DOHH2 (cell line): ENCODE measurements at regions not wholly inside any gene's neighbourhood (a gene's known extent, or its start where the extent isn't known, plus 50 kb on each side); places are given as distances from the start of the nearest gene placed in this dataset.

Experiments used
- EZH2phosphoT487 ChIP-seq: fragments of 200-600 bp; sonication (generic); IDR thresholded peaks from 2 replicates; pipeline ENCODE4 v1.6.1; 2017; ENCODE audit warnings: borderline replicate concordance, mild to moderate bottlenecking, antibody characterized with exemption, low read length, moderate library complexity, mixed read lengths
- TF ChIP-seq, protein P1 (sequence below): fragments of 200-600 bp; sonication (generic); IDR thresholded peaks from one replicate; pipeline ENCODE4 v1.5.1; 2014; ENCODE audit warnings: antibody characterized with exemption, mild to moderate bottlenecking, low read depth, low read length; ENCODE audit not compliant: poor library complexity, severe bottlenecking

DNA sequence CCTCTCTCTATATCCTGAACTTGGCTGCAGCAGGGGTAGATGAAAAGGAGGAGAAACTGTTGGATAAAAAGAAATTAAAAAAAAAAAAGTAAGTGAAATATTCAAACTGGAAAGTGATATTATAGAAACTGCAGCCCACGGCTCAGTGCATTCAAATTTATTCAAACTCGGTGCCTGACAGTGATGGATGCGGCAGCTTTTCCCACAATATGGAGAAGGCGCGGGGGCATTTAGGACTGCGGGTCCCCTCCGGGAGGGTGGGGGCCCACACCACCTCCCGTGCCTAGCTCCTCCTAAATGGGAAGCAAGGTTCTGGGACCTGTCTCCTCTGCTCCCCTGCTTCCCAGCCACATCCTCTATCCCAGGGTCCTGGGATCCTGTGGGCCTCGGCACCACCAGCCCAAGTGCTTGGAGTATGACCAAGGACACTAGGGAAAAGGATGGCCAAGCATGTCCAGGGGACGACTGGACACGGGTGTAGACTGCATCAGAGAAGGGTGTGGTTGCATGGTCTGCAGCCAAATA is 82.4 kb downstream of the HIF1AN start:
- TF ChIP-seq, protein P1, sequence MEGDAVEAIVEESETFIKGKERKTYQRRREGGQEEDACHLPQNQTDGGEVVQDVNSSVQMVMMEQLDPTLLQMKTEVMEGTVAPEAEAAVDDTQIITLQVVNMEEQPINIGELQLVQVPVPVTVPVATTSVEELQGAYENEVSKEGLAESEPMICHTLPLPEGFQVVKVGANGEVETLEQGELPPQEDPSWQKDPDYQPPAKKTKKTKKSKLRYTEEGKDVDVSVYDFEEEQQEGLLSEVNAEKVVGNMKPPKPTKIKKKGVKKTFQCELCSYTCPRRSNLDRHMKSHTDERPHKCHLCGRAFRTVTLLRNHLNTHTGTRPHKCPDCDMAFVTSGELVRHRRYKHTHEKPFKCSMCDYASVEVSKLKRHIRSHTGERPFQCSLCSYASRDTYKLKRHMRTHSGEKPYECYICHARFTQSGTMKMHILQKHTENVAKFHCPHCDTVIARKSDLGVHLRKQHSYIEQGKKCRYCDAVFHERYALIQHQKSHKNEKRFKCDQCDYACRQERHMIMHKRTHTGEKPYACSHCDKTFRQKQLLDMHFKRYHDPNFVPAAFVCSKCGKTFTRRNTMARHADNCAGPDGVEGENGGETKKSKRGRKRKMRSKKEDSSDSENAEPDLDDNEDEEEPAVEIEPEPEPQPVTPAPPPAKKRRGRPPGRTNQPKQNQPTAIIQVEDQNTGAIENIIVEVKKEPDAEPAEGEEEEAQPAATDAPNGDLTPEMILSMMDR = no peak
- TF ChIP-seq EZH2phosphoT487 = no peak
